Epithelial cell of proximal tubule (primary cell): ENCODE measurements at regions not wholly inside any gene's neighbourhood (a gene's known extent, or its start where the extent isn't known, plus 50 kb on each side); places are given as distances from the start of the nearest gene placed in this dataset.

Experiments used
- DNase-seq: peaks from one replicate; pipeline ENCODE4 v3.0.0-alpha.2; 2011; ENCODE audit warnings: low read depth
- H3K4me3 ChIP-seq: 2 replicates; pipeline ENCODE4 v1.5.1; 2011; ENCODE audit warnings: low read depth, mild to moderate bottlenecking, low read length
- CTCF ChIP-seq: conservative IDR thresholded peaks from 2 replicates; pipeline ENCODE4 v1.5.1; 2012; ENCODE audit warnings: low read depth, mild to moderate bottlenecking, low read length

GRCh38 chr2:59922450-59922849 lies 631.0 kb downstream of the BCL11A start:
- no peak for DNase-seq
- no peak for TF ChIP-seq CTCF
- no peak overlapping the region for H3K4me3 ChIP-seq

- no peak for TF ChIP-seq CTCF
- no peak for DNase-seq
- no peak overlapping the region for H3K4me3 ChIP-seq
These were observed 631.7 kb downstream of the BCL11A start for GRCh38 chr2:59921743-59922142.

GRCh38 chr2:59920961-59921360 lies 632.5 kb downstream of the BCL11A start:
- no peak for TF ChIP-seq CTCF
- DNase-seq, result no peak
- no peak overlapping the region for H3K4me3 ChIP-seq

GRCh38 chr2:59920307-59920706 lies 633.1 kb downstream of the BCL11A start:
- no peak for TF ChIP-seq CTCF
- no peak overlapping the region for H3K4me3 ChIP-seq
- DNase-seq, result no peak

GRCh38 chr2:59919579-59919978 lies 633.9 kb downstream of the BCL11A start:
- TF ChIP-seq CTCF, result no peak
- no peak overlapping the region for H3K4me3 ChIP-seq
- DNase-seq, result no peak

GRCh38 chr2:59912042-59912441 lies 641.4 kb downstream of the BCL11A start:
- TF ChIP-seq CTCF, result no peak

GRCh38 chr2:59910166-59910565 lies 643.3 kb downstream of the BCL11A start:
- no peak for TF ChIP-seq CTCF
- DNase-seq, result no peak

More at GRCh38 chr2:59912042-59912441, 641.4 kb downstream of the BCL11A start:
- no peak overlapping the region for H3K4me3 ChIP-seq
- no peak for DNase-seq

More at GRCh38 chr2:59910166-59910565, 643.3 kb downstream of the BCL11A start:
- no peak overlapping the region for H3K4me3 ChIP-seq
